ENCODE measurements at regions not wholly inside any gene's neighbourhood (a gene's known extent, or its start where the extent isn't known, plus 50 kb on each side); places are given as distances from the start of the nearest gene placed in this dataset.

- no peak for TF ChIP-seq SPI1 (IDR thresholded peaks at IDR 0.05; ENCODE audit: borderline replicate concordance, low read depth)
- no peak for TF ChIP-seq GABPA (IDR thresholded peaks at IDR 0.05; ENCODE audit: low read depth)
- TF ChIP-seq REST (IDR thresholded peaks at IDR 0.05; ENCODE audit: insufficient replicate concordance, low read depth) = no peak
- TF ChIP-seq CTCF (IDR thresholded peaks at IDR 0.05; ENCODE audit: insufficient read depth, low read length) = no peak
- no peak for TF ChIP-seq POLR2AphosphoS5 (IDR thresholded peaks at IDR 0.05; ENCODE audit: low read depth)
- no peaks in the 10 kb centered on the region for H3K27me3 ChIP-seq (ENCODE audit: insufficient read depth, poor library complexity, severe bottlenecking)
- DNase-seq (ENCODE audit: low read depth in 1 of 2, low spot score in 1 of 2) = no peak
- no peak overlapping the region for H3K27ac ChIP-seq (replicated peaks)
- H3K4me3 ChIP-seq (replicated peaks; ENCODE audit: insufficient read depth, low read length) = no peak overlapping the region
Measured at GRCh38 chr16:65224994-65225393, 103.1 kb upstream of the CDH11 start.

- Histone ChIP-seq H3K27ac (replicated peaks) (no peak overlapping the region), H3K4me3 (replicated peaks; ENCODE audit: insufficient read depth, low read length) (no peak overlapping the region), H3K27me3 (ENCODE audit: insufficient read depth, poor library complexity, severe bottlenecking) (no peaks in the 10 kb centered on the region)
- no peak for DNase-seq (ENCODE audit: low read depth in 1 of 2, low spot score in 1 of 2)
- TF ChIP-seq REST (IDR thresholded peaks at IDR 0.05; ENCODE audit: insufficient replicate concordance, low read depth) (no peak), GABPA (IDR thresholded peaks at IDR 0.05; ENCODE audit: low read depth) (no peak), CTCF (IDR thresholded peaks at IDR 0.05; ENCODE audit: insufficient read depth, low read length) (no peak), SPI1 (IDR thresholded peaks at IDR 0.05; ENCODE audit: borderline replicate concordance, low read depth) (no peak), POLR2AphosphoS5 (IDR thresholded peaks at IDR 0.05; ENCODE audit: low read depth) (no peak)
Measured at GRCh38 chr16:65224471-65224870, 102.6 kb upstream of the CDH11 start.

- TF ChIP-seq CTCF (IDR thresholded peaks at IDR 0.05; ENCODE audit: insufficient read depth, low read length) (no peak), REST (IDR thresholded peaks at IDR 0.05; ENCODE audit: insufficient replicate concordance, low read depth) (no peak), GABPA (IDR thresholded peaks at IDR 0.05; ENCODE audit: low read depth) (no peak), SPI1 (IDR thresholded peaks at IDR 0.05; ENCODE audit: borderline replicate concordance, low read depth) (no peak), POLR2AphosphoS5 (IDR thresholded peaks at IDR 0.05; ENCODE audit: low read depth) (no peak)
- H3K27me3 ChIP-seq (ENCODE audit: insufficient read depth, poor library complexity, severe bottlenecking) = no peaks in the 10 kb centered on the region
- no peak for DNase-seq (ENCODE audit: low read depth in 1 of 2, low spot score in 1 of 2)
- no peak overlapping the region for H3K4me3 ChIP-seq (replicated peaks; ENCODE audit: insufficient read depth, low read length)
- no peak overlapping the region for H3K27ac ChIP-seq (replicated peaks)
Measured at GRCh38 chr16:65223335-65223734, 101.5 kb upstream of the CDH11 start.
